ENCODE measurements at regions not wholly inside any gene's neighbourhood (a gene's known extent, or its start where the extent isn't known, plus 50 kb on each side); places are given as distances from the start of the nearest gene placed in this dataset.

DNA sequence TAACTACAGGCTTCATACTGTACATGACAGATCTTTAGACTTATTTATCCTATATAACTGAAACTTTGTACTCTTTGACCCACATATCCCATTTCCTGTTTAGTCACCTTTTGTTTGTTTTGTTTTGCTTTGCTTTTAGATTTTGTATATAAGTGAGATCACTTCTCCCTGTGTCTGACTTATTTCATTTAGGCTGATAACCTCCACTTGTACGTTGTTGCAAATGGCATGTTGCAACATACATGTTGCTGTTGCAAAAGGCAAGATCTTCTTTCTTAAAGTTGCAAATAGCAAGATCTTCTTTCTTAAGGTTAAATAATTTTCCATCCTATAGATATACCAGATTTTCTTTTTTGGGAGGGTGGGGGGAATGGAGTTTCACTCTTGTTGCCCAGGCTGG, 341.5 kb downstream of the OTUD1 start:
- TF ChIP-seq ZBTB7A (IDR thresholded peaks at IDR 0.05; ENCODE audit: low read depth) (no peak), RAD21 (IDR thresholded peaks at IDR 0.05; ENCODE audit: low read depth) (no peak), TEAD4 (IDR thresholded peaks at IDR 0.05) (no peak), NFIC (IDR thresholded peaks at IDR 0.05) (no peak), TCF12 (IDR thresholded peaks at IDR 0.05; ENCODE audit: low read depth) (no peak), TAF1 (IDR thresholded peaks at IDR 0.05; ENCODE audit: low read depth) (no peak), CREB1 (IDR thresholded peaks at IDR 0.05; ENCODE audit: low read depth) (no peak), FOXM1 (IDR thresholded peaks at IDR 0.05; ENCODE audit: borderline replicate concordance, low read depth) (no peak), CEBPB (IDR thresholded peaks at IDR 0.05) (no peak), EP300 (IDR thresholded peaks at IDR 0.05; ENCODE audit: borderline replicate concordance) (no peak), YY1 (IDR thresholded peaks at IDR 0.05; ENCODE audit: low read depth) (no peak)
- TF ChIP-seq, protein P1, sequence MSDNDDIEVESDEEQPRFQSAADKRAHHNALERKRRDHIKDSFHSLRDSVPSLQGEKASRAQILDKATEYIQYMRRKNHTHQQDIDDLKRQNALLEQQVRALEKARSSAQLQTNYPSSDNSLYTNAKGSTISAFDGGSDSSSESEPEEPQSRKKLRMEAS (IDR thresholded peaks at IDR 0.05): no peak
- TF ChIP-seq, protein P2, sequence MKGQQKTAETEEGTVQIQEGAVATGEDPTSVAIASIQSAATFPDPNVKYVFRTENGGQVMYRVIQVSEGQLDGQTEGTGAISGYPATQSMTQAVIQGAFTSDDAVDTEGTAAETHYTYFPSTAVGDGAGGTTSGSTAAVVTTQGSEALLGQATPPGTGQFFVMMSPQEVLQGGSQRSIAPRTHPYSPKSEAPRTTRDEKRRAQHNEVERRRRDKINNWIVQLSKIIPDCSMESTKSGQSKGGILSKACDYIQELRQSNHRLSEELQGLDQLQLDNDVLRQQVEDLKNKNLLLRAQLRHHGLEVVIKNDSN (IDR thresholded peaks at IDR 0.05): no peak
- TF ChIP-seq, protein P3, sequence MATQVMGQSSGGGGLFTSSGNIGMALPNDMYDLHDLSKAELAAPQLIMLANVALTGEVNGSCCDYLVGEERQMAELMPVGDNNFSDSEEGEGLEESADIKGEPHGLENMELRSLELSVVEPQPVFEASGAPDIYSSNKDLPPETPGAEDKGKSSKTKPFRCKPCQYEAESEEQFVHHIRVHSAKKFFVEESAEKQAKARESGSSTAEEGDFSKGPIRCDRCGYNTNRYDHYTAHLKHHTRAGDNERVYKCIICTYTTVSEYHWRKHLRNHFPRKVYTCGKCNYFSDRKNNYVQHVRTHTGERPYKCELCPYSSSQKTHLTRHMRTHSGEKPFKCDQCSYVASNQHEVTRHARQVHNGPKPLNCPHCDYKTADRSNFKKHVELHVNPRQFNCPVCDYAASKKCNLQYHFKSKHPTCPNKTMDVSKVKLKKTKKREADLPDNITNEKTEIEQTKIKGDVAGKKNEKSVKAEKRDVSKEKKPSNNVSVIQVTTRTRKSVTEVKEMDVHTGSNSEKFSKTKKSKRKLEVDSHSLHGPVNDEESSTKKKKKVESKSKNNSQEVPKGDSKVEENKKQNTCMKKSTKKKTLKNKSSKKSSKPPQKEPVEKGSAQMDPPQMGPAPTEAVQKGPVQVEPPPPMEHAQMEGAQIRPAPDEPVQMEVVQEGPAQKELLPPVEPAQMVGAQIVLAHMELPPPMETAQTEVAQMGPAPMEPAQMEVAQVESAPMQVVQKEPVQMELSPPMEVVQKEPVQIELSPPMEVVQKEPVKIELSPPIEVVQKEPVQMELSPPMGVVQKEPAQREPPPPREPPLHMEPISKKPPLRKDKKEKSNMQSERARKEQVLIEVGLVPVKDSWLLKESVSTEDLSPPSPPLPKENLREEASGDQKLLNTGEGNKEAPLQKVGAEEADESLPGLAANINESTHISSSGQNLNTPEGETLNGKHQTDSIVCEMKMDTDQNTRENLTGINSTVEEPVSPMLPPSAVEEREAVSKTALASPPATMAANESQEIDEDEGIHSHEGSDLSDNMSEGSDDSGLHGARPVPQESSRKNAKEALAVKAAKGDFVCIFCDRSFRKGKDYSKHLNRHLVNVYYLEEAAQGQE (IDR thresholded peaks at IDR 0.05; ENCODE audit: low read depth): no peak

DNA sequence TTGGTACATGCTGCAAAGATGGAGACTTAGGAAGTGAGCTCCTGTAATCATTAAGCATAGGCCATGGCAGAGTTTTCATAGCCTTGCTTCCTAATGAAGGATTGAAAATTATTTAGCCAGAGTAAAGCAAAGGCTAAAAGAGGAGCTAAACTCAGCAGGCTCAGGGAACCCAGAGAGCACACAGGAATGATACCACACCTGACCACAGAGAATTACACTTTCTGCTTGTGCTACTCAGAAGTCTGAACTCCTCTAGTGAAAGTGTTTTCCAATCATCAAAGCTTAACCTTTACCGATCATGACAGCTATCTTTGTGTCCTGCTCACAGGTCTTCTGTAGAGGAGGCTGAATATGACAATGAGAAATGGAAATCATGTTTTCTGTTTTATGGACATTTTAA, 347.7 kb downstream of the OTUD1 start:
- TF ChIP-seq, protein P1 (IDR thresholded peaks at IDR 0.05): no peak
- no peak for TF ChIP-seq TAF1 (IDR thresholded peaks at IDR 0.05; ENCODE audit: low read depth)
- TF ChIP-seq TEAD4 (IDR thresholded peaks at IDR 0.05): no peak
- no peak for TF ChIP-seq YY1 (IDR thresholded peaks at IDR 0.05; ENCODE audit: low read depth)
- no peak for TF ChIP-seq TCF12 (IDR thresholded peaks at IDR 0.05; ENCODE audit: low read depth)
- TF ChIP-seq, protein P3 (IDR thresholded peaks at IDR 0.05; ENCODE audit: low read depth): no peak
- TF ChIP-seq CEBPB (IDR thresholded peaks at IDR 0.05): no peak
- TF ChIP-seq RAD21 (IDR thresholded peaks at IDR 0.05; ENCODE audit: low read depth): no peak
- TF ChIP-seq NFIC (IDR thresholded peaks at IDR 0.05): no peak
- TF ChIP-seq FOXM1 (IDR thresholded peaks at IDR 0.05; ENCODE audit: borderline replicate concordance, low read depth): no peak

DNA sequence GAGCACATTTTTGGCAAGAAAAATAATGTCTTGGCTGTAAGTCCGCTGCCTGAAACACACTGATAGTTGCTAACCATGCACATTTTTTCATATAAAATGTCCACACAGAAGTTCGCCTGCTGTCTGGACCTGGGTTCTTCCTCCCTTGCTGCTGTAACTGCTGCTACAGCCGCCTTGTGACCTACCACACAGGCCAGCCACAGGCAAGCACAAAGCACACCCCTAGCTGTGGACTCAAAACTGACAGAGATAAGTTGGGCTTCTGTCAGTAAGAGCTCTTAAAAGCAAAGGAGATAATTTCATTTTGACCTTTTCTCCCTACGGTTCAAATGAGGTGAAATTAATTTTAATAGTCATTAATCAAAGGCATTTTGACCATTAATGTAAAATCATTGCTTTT, 354.7 kb downstream of the OTUD1 start:
- TF ChIP-seq CEBPB (IDR thresholded peaks at IDR 0.05) (no peak), TCF12 (IDR thresholded peaks at IDR 0.05; ENCODE audit: low read depth) (no peak), TEAD4 (IDR thresholded peaks at IDR 0.05) (no peak), YY1 (IDR thresholded peaks at IDR 0.05; ENCODE audit: low read depth) (no peak), TAF1 (IDR thresholded peaks at IDR 0.05; ENCODE audit: low read depth) (no peak), ZBTB7A (IDR thresholded peaks at IDR 0.05; ENCODE audit: low read depth) (no peak), RAD21 (IDR thresholded peaks at IDR 0.05; ENCODE audit: low read depth) (no peak), FOXM1 (IDR thresholded peaks at IDR 0.05; ENCODE audit: borderline replicate concordance, low read depth) (no peak), NFIC (IDR thresholded peaks at IDR 0.05) (no peak), EGR1 (IDR thresholded peaks at IDR 0.05) (no peak), CREB1 (IDR thresholded peaks at IDR 0.05; ENCODE audit: low read depth) (no peak), EP300 (IDR thresholded peaks at IDR 0.05; ENCODE audit: borderline replicate concordance) (no peak)
- TF ChIP-seq, protein P3 (IDR thresholded peaks at IDR 0.05; ENCODE audit: low read depth): no peak
- TF ChIP-seq, protein P1 (IDR thresholded peaks at IDR 0.05): no peak
- TF ChIP-seq, protein P2 (IDR thresholded peaks at IDR 0.05): no peak

DNA sequence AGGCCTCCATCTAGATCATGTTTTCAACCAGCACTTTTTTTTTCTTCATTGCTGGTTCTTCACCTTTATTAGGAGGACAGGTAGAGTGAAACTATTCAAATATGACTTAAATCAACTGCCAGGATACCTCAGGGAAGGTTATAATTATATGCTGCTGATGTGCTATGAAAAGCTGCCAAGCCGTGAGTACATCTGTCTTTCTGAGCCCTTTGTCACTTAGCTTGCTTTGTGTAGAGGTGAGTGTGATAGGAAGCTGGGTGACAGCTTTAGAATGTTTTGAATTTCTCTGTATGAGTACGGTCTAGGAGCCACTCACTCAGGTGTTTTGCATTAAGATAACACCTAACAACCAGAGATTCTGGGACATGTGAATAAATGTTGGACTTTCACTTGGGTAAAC, 365.2 kb downstream of the OTUD1 start:
- TF ChIP-seq TCF12 (IDR thresholded peaks at IDR 0.05; ENCODE audit: low read depth) (no peak), EP300 (IDR thresholded peaks at IDR 0.05; ENCODE audit: borderline replicate concordance) (no peak), NFIC (IDR thresholded peaks at IDR 0.05) (no peak), EGR1 (IDR thresholded peaks at IDR 0.05) (no peak), TEAD4 (IDR thresholded peaks at IDR 0.05) (no peak), YY1 (IDR thresholded peaks at IDR 0.05; ENCODE audit: low read depth) (no peak), CREB1 (IDR thresholded peaks at IDR 0.05; ENCODE audit: low read depth) (no peak)
- TF ChIP-seq, protein P2 (IDR thresholded peaks at IDR 0.05): no peak
- TF ChIP-seq, protein P3 (IDR thresholded peaks at IDR 0.05; ENCODE audit: low read depth): no peak
- TF ChIP-seq, protein P1 (IDR thresholded peaks at IDR 0.05): no peak

Data from Ishikawa (cell line).